IMR-90 (cell line): ENCODE measurements at regions not wholly inside any gene's neighbourhood (a gene's known extent, or its start where the extent isn't known, plus 50 kb on each side); places are given as distances from the start of the nearest gene placed in this dataset.

Source experiments
- ATAC-seq: fragments of 200-7000 bp; cut with Tn5 transposase; 2 replicates; pipeline ENCODE4 v1.9.1; 2020; ENCODE audit warnings: low read depth, mild to moderate bottlenecking, moderate library complexity
- BruUV-seq: library from RNA; stranded (reverse); fragments of 400-500 nt; replicated peaks from 2 replicates; lab custom pipeline; 2021; lab: Mats Ljungman, UMichigan
- CTCF ChIA-PET: fragments of 300-600 bp; formaldehyde crosslinking; extraction: SDS; loops from one replicate; lab custom pipeline; 2021; ENCODE audit warnings: antibody characterized with exemption; lab: Yijun Ruan, JAX
- POLR2A ChIA-PET: fragments of 300-600 bp; sonication (Branson Sonifier 250); formaldehyde crosslinking; loops from one replicate; lab custom pipeline; 2022; ENCODE audit warnings: antibody characterized with exemption; ENCODE audit not compliant: unreplicated experiment; lab: Charles Lee
- DNase-seq: peaks from one replicate; pipeline ENCODE4 v3.0.0; 2013
- H2AFZ ChIP-seq: replicated peaks from 2 replicates; pipeline ENCODE3; 2013; ENCODE audit warnings: low read length, mild to moderate bottlenecking; ENCODE audit not compliant: poor library complexity
- H2AK5ac ChIP-seq: 2 replicates; pipeline ENCODE4 v1.6.1; 2013; ENCODE audit warnings: low read depth, low read length, inconsistent platforms
- H2AK9ac ChIP-seq: replicated peaks from 2 replicates; pipeline ENCODE3; 2013; ENCODE audit warnings: mild to moderate bottlenecking, low read depth, low read length, moderate library complexity; ENCODE audit not compliant: poor library complexity
- H2BK120ac ChIP-seq: 2 replicates; pipeline ENCODE4 v1.6.1; 2013; ENCODE audit warnings: low read depth, low read length, inconsistent platforms
- H2BK15ac ChIP-seq: 3 replicates; pipeline ENCODE4 v1.6.1; 2013; ENCODE audit warnings: low read depth, low read length, inconsistent platforms
- H2BK20ac ChIP-seq: 2 replicates; pipeline ENCODE4 v1.6.1; 2013; ENCODE audit warnings: low read depth, mild to moderate bottlenecking, inconsistent platforms, low read length, moderate library complexity
- H2BK5ac ChIP-seq: 2 replicates; pipeline ENCODE4 v1.6.1; 2013; ENCODE audit warnings: mild to moderate bottlenecking, low read depth, low read length, inconsistent platforms; ENCODE audit not compliant: poor library complexity, severe bottlenecking
- H3K14ac ChIP-seq: replicated peaks from 2 replicates; pipeline ENCODE4 v1.6.1; 2013; ENCODE audit warnings: low read depth, low read length, inconsistent platforms
- H3K18ac ChIP-seq: 2 replicates; pipeline ENCODE4 v1.6.1; 2013; ENCODE audit warnings: low read depth, low read length, control low read depth
- H3K23ac ChIP-seq: 2 replicates; pipeline ENCODE4 v1.6.1; 2013; ENCODE audit warnings: low read depth, low read length, inconsistent platforms
- H3K27ac ChIP-seq: 2 replicates; pipeline ENCODE4 v1.5.1; 2013; ENCODE audit warnings: mild to moderate bottlenecking, control low read depth, low read length; ENCODE audit not compliant: insufficient read depth
- H3K27me3 ChIP-seq: 2 replicates; pipeline ENCODE4 v1.6.1; 2013; ENCODE audit warnings: low read length; ENCODE audit not compliant: control insufficient read depth, insufficient read depth
- H3K36me3 ChIP-seq: 2 replicates; pipeline ENCODE4 v1.6.1; 2013; ENCODE audit warnings: low read length, mixed read lengths; ENCODE audit not compliant: control insufficient read depth, insufficient read depth
- H3K4ac ChIP-seq: 2 replicates; pipeline ENCODE4 v1.6.1; 2013; ENCODE audit warnings: low read depth, low read length, inconsistent platforms
- H3K4me1 ChIP-seq: 2 replicates; pipeline ENCODE4 v1.6.1; 2013; ENCODE audit warnings: low read length, mixed read lengths; ENCODE audit not compliant: control insufficient read depth, insufficient read depth
- H3K4me2 ChIP-seq: 2 replicates; pipeline ENCODE4 v1.6.1; 2013; ENCODE audit warnings: low read depth, mild to moderate bottlenecking, control low read depth, low read length, moderate library complexity
- H3K4me3 ChIP-seq: 2 replicates; pipeline ENCODE4 v1.5.1; 2013; ENCODE audit warnings: low read depth, mild to moderate bottlenecking, control low read depth, low read length, moderate library complexity; ENCODE audit not compliant: insufficient read depth
- H3K56ac ChIP-seq: 2 replicates; pipeline ENCODE4 v1.6.1; 2013; ENCODE audit warnings: low read length, inconsistent platforms; ENCODE audit not compliant: insufficient read depth; ENCODE audit errors: extremely low read depth
- H3K79me1 ChIP-seq, 2 experiments: 2 replicates each; pipeline ENCODE4 v1.6.1; 2013; ENCODE audit warnings: low read length in 2 of 2, inconsistent platforms in 1 of 2, low read depth in 1 of 2
- H3K9ac ChIP-seq: 2 replicates; pipeline ENCODE4 v1.6.1; 2013; ENCODE audit warnings: low read depth, low read length, control low read depth
- H3K9me1 ChIP-seq: 2 replicates; pipeline ENCODE4 v1.6.1; 2013; ENCODE audit warnings: low read length, inconsistent platforms; ENCODE audit not compliant: insufficient read depth
- H3K9me3 ChIP-seq: 2 replicates; pipeline ENCODE4 v1.6.1; 2013; ENCODE audit warnings: low read length; ENCODE audit not compliant: control insufficient read depth, insufficient read depth
- H4K20me1 ChIP-seq: 2 replicates; pipeline ENCODE4 v1.6.1; 2013; ENCODE audit warnings: low read length, inconsistent platforms; ENCODE audit not compliant: insufficient read depth
- H4K5ac ChIP-seq: 2 replicates; pipeline ENCODE4 v1.6.1; 2013; ENCODE audit warnings: mild to moderate bottlenecking, low read depth, low read length, control low read depth
- H4K8ac ChIP-seq, 2 experiments: 2 replicates each; pipeline ENCODE4 v1.6.1; 2013; ENCODE audit warnings: low read depth in 2 of 2, low read length in 2 of 2, control low read depth in 1 of 2, inconsistent platforms in 1 of 2
- H4K91ac ChIP-seq: 2 replicates; pipeline ENCODE4 v1.6.1; 2013; ENCODE audit warnings: low read depth, low read length, inconsistent platforms; ENCODE audit not compliant: insufficient read depth
- BHLHE40 ChIP-seq: fragments of 150-350 bp; IDR thresholded peaks from 2 replicates; pipeline ENCODE4 v1.6.1; 2016; ENCODE audit warnings: mild to moderate bottlenecking, low read depth, low read length
- CHD1 ChIP-seq: IDR thresholded peaks from 2 replicates; pipeline ENCODE4 v1.6.1; 2012; ENCODE audit warnings: low read depth, low read length, improper control_type of control experiment
- CTCF ChIP-seq: conservative IDR thresholded peaks from 2 replicates; pipeline ENCODE4 v1.5.1; 2012; ENCODE audit warnings: mild to moderate bottlenecking, low read depth, low read length, improper control_type of control experiment
- ELK1 ChIP-seq: fragments of 150-350 bp; IDR thresholded peaks from 2 replicates; pipeline ENCODE4 v1.6.1; 2016; ENCODE audit warnings: low read depth, mild to moderate bottlenecking, low read length, moderate library complexity, borderline replicate concordance
- FOS ChIP-seq: fragments of 150-350 bp; IDR thresholded peaks from 2 replicates; pipeline ENCODE4 v1.6.1; 2016; ENCODE audit warnings: low read depth, low read length
- MAFK ChIP-seq: IDR thresholded peaks from 2 replicates; pipeline ENCODE4 v1.6.1; 2012; ENCODE audit warnings: low read depth, low read length, improper control_type of control experiment
- MAZ ChIP-seq: IDR thresholded peaks from 2 replicates; pipeline ENCODE4 v1.6.1; 2012; ENCODE audit warnings: low read depth, mild to moderate bottlenecking, low read length, improper control_type of control experiment, moderate library complexity, borderline replicate concordance
- MXI1 ChIP-seq: IDR thresholded peaks from 2 replicates; pipeline ENCODE4 v1.6.1; 2012; ENCODE audit warnings: low read depth, mild to moderate bottlenecking, low read length, moderate library complexity, borderline replicate concordance
- POLR2A ChIP-seq: IDR thresholded peaks from 2 replicates; pipeline ENCODE4 v1.6.1; 2012; ENCODE audit warnings: mild to moderate bottlenecking, low read depth, low read length
- RAD21 ChIP-seq: IDR thresholded peaks from 2 replicates; pipeline ENCODE4 v1.6.1; 2012; ENCODE audit warnings: low read length, improper control_type of control experiment
- SMC3 ChIP-seq: fragments of 150-350 bp; IDR thresholded peaks from 2 replicates; pipeline ENCODE4 v1.6.1; 2016; ENCODE audit warnings: low read depth, mild to moderate bottlenecking, antibody characterized with exemption, low read length, moderate library complexity
- USF2 ChIP-seq: fragments of 150-350 bp; IDR thresholded peaks from 2 replicates; pipeline ENCODE4 v1.6.1; 2017; ENCODE audit warnings: mild to moderate bottlenecking, antibody characterized with exemption, low read length, low read depth
- WGBS, 2 experiments: methylation state at CpG; one replicate each; pipeline versions ENCODE4 v1.1.5 to v1.1.7; 2013; ENCODE audit warnings: missing lambda C conversion rate in 2 of 2; ENCODE audit not compliant: insufficient read length in 1 of 2; ENCODE audit errors: extremely low coverage in 2 of 2; 5-methylcytosine and 5-hydroxymethylcytosine counted together
- dilution Hi-C: fragments of 300-500 bp; cut with HindIII; formaldehyde crosslinking; loops from one replicate; pipeline ENCODE4 v1.14.3; 2018; ENCODE audit warnings: low sequenced_read_pairs; ENCODE audit not compliant: unreplicated experiment
- in situ Hi-C: fragments of 300-500 bp; cut with MboI; formaldehyde crosslinking; loops from 3 replicates; pipeline ENCODE4 v1.14.3; 2019; ENCODE audit warnings: low sequenced_read_pairs, inconsistent platforms, mixed read lengths
- intact Hi-C: fragments of 100-400 bp; cut with micrococcal nuclease; formaldehyde crosslinking; loops from 2 replicates; pipeline ENCODE4 v1.10.0; 2022

GRCh38 chr21:23101111-23101510 is 2102.9 kb downstream of the NCAM2 start:
- Histone ChIP-seq H3K27me3 (no peaks in the 10 kb centered on the region), H3K18ac (no peak overlapping the region), H3K14ac (no peak overlapping the region), H2BK20ac (no peak overlapping the region), H3K56ac (no peak overlapping the region), H2AFZ (no peak overlapping the region), H2BK5ac (no peak overlapping the region), H3K9ac (no peak overlapping the region), H3K36me3 (no peaks in the 10 kb centered on the region), H3K27ac (no peak overlapping the region), H3K4me1 (no peaks in the 10 kb centered on the region), H2BK15ac (no peak overlapping the region), H2AK5ac (no peak overlapping the region), H3K4me3 (no peak overlapping the region), H4K8ac (no peak overlapping the region), H2BK120ac (no peak overlapping the region), H3K4ac (no peak overlapping the region), H4K20me1 (no peaks in the 10 kb centered on the region), H4K91ac (no peak overlapping the region), H4K5ac (no peak overlapping the region), H2AK9ac (no peak overlapping the region), H3K4me2 (no peak overlapping the region), H3K9me3 (peaks cover 12% of the 10 kb centered on the region), H3K9me1 (no peaks in the 10 kb centered on the region), H3K23ac (no peak overlapping the region), H3K79me1 (no peaks in the 10 kb centered on the region)
- ChIA-PET CTCF (no interaction called here), POLR2A (no interaction called here)
- WGBS, 2 experiments: no CpG with 5 or more reads among the region's 14 CpGs
- ATAC-seq: no peak
- in situ Hi-C loops: no loop called here
- DNase-seq: no peak
- intact Hi-C loops: no loop called here
- TF ChIP-seq SMC3: no peak
- TF ChIP-seq MAZ: no peak
- TF ChIP-seq MXI1: no peak
- TF ChIP-seq ELK1: no peak
- no peak for TF ChIP-seq FOS
- no peak for TF ChIP-seq POLR2A
- TF ChIP-seq USF2: no peak
- TF ChIP-seq MAFK: no peak
- TF ChIP-seq BHLHE40: no peak
- TF ChIP-seq RAD21: no peak
- no peak for TF ChIP-seq CTCF
- TF ChIP-seq CHD1: no peak
- no TSS peak for BruUV-seq
- dilution Hi-C loops: no loop called here
